SK-N-MC (cell line): ENCODE measurements at regions not wholly inside any gene's neighbourhood (a gene's known extent, or its start where the extent isn't known, plus 50 kb on each side); places are given as distances from the start of the nearest gene placed in this dataset.
"Not testable (repeated sequence)": the region's sequence is repeated elsewhere in the genome, so short reads cannot be mapped to it uniquely, and the experiment has no call there.

ENCODE experiments used
- DNase-seq: peaks from one replicate; pipeline ENCODE4 v3.0.0-alpha.2; 2011; ENCODE audit warnings: low read depth, low spot score
- H3K27ac ChIP-seq: fragments of 200-600 bp; sonication (generic); 2 replicates; pipeline ENCODE4 v1.5.1; 2016; ENCODE audit warnings: mixed run types
- H3K36me3 ChIP-seq: fragments of 200-600 bp; sonication (generic); 2 replicates; pipeline ENCODE4 v1.6.1; 2017; ENCODE audit warnings: antibody characterized with exemption, low read length, mixed read lengths; ENCODE audit not compliant: insufficient read depth
- H3K4me3 ChIP-seq: fragments of 200-600 bp; sonication (generic); 2 replicates; pipeline ENCODE4 v1.5.1; 2016
- H3K9ac ChIP-seq: fragments of 200-600 bp; sonication (generic); 2 replicates; pipeline ENCODE4 v1.8.0; 2017; ENCODE audit warnings: mixed run types, mixed read lengths; ENCODE audit not compliant: insufficient read length
- H3K9me3 ChIP-seq: fragments of 200-600 bp; sonication (generic); 2 replicates; pipeline ENCODE4 v1.6.1; 2017; ENCODE audit warnings: low read depth, mild to moderate bottlenecking, antibody characterized with exemption, low read length, moderate library complexity, mixed read lengths
- EZH2 ChIP-seq: fragments of 200-600 bp; sonication (generic); IDR thresholded peaks from one replicate; pipeline ENCODE4 v1.6.1; 2017; ENCODE audit warnings: antibody characterized with exemption
- FOXP2 ChIP-seq: optimal IDR thresholded peaks from 2 replicates; pipeline ENCODE3; 2011; ENCODE audit warnings: mild to moderate bottlenecking, moderate library complexity; ENCODE audit not compliant: insufficient read depth; ENCODE audit errors: extremely low read length, control extremely low read depth
- POLR2AphosphoS5 ChIP-seq: IDR thresholded peaks from 2 replicates; pipeline ENCODE4 v1.6.1; 2012; ENCODE audit warnings: mild to moderate bottlenecking, low read depth, low read length, borderline replicate concordance

DNA sequence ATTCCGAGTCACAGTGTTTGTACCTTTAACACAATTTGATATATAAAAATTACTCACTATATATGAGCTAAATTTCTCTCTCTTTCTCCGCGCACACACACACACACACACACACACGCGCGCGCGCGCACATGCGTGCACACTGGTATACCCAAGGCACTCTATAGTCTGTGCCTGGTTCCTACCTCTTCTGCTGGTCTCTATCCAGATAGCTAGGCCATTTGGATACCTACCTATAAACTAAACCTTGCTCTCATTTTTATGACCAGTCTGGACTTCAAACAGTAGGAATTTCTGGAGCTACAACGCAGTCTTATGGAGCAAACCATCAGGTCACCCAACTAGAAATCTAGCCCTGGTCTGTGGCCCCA, 97.1 kb upstream of the MAGI3 start:
- no peak for DNase-seq
- H3K9me3 ChIP-seq = no peaks in the 10 kb centered on the region
- H3K27ac ChIP-seq = no peak overlapping the region
- no peak overlapping the region for H3K4me3 ChIP-seq
- H3K36me3 ChIP-seq = no peaks in the 10 kb centered on the region
- H3K9ac ChIP-seq = no peak overlapping the region
- TF ChIP-seq EZH2 (no peak), POLR2AphosphoS5 (no peak), FOXP2 (no peak)

DNA sequence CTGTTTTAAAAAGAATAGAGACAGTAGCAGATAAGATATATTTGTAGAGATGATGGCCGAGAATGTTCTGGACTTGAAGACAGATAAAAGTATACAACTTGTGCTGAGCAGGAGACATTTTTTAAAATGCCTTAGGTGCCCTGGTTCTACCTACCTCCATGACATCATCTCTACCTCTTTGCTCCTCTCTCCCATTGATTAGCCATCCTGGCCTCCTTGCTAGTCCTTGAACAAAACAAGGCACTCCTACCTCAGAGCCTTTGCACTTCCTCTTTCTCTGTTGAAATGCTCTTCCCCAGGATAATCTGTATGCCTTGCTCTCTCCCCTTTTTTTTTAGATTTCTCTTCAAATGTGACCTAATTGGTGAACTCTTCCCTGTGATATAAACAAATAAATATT, 92.6 kb upstream of the MAGI3 start:
- Histone ChIP-seq H3K36me3 (no peaks in the 10 kb centered on the region), H3K9ac (no peak overlapping the region), H3K9me3 (no peaks in the 10 kb centered on the region), H3K4me3 (no peak overlapping the region), H3K27ac (no peak overlapping the region)
- DNase-seq = no peak
- no peak for TF ChIP-seq FOXP2
- TF ChIP-seq EZH2 = no peak
- no peak for TF ChIP-seq POLR2AphosphoS5

DNA sequence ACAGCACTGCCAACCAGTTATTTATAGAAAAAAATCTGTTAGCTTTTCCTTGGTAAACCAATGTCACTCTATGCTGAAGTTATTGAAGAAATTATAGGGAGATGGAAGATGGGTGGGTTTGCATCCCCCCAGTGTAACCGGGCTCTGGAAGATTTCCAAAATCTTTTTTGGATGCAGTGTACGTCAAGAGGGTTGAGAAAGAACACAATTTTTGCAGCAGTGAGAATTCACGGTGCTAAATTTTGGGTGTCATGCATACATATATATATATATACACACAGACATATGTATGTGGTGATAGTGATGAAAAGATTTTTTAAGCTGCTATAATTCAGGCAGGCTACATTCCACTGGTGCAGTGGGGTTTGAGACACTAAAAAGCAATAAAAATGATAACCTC, 91.4 kb upstream of the MAGI3 start:
- no peak overlapping the region for H3K9ac ChIP-seq
- no peaks in the 10 kb centered on the region for H3K9me3 ChIP-seq
- no peak overlapping the region for H3K27ac ChIP-seq
- no peak for TF ChIP-seq EZH2
- no peak for TF ChIP-seq POLR2AphosphoS5
- no peak for TF ChIP-seq FOXP2
- H3K36me3 ChIP-seq = no peaks in the 10 kb centered on the region
- DNase-seq = no peak
- no peak overlapping the region for H3K4me3 ChIP-seq

DNA sequence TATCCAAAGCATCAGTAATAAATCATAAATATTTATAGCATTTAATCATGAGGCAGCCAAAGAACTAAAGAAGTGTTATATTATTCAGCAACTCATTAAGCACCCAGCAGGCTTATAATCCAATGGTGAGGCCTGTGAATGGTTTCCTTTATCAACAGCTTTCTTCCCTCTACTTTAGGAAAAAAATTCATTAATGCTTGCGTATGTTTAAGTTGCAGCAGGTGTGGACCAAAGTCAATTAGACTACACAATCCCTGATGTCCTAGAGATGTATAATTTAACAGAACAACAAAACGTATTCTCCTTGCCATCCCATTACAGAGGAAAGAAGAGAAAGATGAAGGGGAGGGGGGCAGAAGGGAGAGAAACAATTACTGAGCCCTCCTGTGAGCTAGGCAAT, 87.7 kb upstream of the MAGI3 start:
- Histone ChIP-seq H3K4me3 (no peak overlapping the region), H3K9me3 (no peaks in the 10 kb centered on the region), H3K36me3 (no peaks in the 10 kb centered on the region), H3K9ac (no peak overlapping the region), H3K27ac (no peak overlapping the region)
- TF ChIP-seq FOXP2 = no peak
- TF ChIP-seq POLR2AphosphoS5 = no peak
- no peak for TF ChIP-seq EZH2
- no peak for DNase-seq

GRCh38 chr1:113303267-113303666, 87.0 kb upstream of the MAGI3 start:
- DNase-seq = no peak
- Histone ChIP-seq H3K9me3 (no peaks in the 10 kb centered on the region), H3K36me3 (no peaks in the 10 kb centered on the region)

DNA sequence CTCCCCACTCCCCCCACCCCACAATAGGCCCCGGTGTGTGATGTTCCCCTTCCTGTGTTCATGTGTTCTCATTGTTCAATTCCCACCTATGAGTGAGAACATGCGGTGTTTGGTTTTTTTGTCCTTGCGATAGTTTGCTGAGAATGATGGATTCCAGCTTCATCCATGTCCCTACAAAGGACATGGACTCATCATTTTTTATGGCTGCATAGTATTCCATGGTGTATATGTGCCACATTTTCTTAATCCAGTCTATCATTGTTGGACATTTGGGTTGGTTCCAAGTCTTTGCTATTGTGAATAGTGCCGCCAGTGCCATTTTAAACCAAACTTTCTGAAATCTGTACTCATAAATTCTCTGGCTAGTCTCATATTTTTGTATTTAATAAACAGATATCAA, 85.3 kb upstream of the MAGI3 start:
- not testable (repeated sequence) for DNase-seq, H3K4me3 ChIP-seq, H3K9me3 ChIP-seq, H3K27ac ChIP-seq, H3K9ac ChIP-seq, H3K36me3 ChIP-seq

More at GRCh38 chr1:113303267-113303666, 87.0 kb upstream of the MAGI3 start:
- Histone ChIP-seq H3K27ac (no peak overlapping the region), H3K4me3 (no peak overlapping the region), H3K9ac (no peak overlapping the region)
- no peak for TF ChIP-seq POLR2AphosphoS5
- TF ChIP-seq EZH2 = no peak
- TF ChIP-seq FOXP2 = no peak

- no peaks in the 10 kb centered on the region for H3K36me3 ChIP-seq
- no peak overlapping the region for H3K4me3 ChIP-seq
- no peaks in the 10 kb centered on the region for H3K9me3 ChIP-seq
- no peak for DNase-seq
- no peak overlapping the region for H3K27ac ChIP-seq
- TF ChIP-seq EZH2 = no peak
- no peak for TF ChIP-seq FOXP2
- TF ChIP-seq POLR2AphosphoS5 = no peak
- no peak overlapping the region for H3K9ac ChIP-seq
These were observed 82.4 kb upstream of the MAGI3 start for GRCh38 chr1:113307771-113308445.

- not testable (repeated sequence) for H3K9me3 ChIP-seq, H3K4me3 ChIP-seq, DNase-seq, H3K27ac ChIP-seq, H3K36me3 ChIP-seq, H3K9ac ChIP-seq
These were observed 77.7 kb upstream of the MAGI3 start for GRCh38 chr1:113312651-113313050.

GRCh38 chr1:113314600-113314999, 75.7 kb upstream of the MAGI3 start:
- TF ChIP-seq FOXP2 (no peak), POLR2AphosphoS5 (no peak), EZH2 (no peak)

More at GRCh38 chr1:113314600-113314999, 75.7 kb upstream of the MAGI3 start:
- H3K4me3 ChIP-seq = no peak overlapping the region
- H3K9ac ChIP-seq = no peak overlapping the region
- no peaks in the 10 kb centered on the region for H3K36me3 ChIP-seq
- no peak for DNase-seq
- H3K27ac ChIP-seq = no peak overlapping the region
- H3K9me3 ChIP-seq = no peaks in the 10 kb centered on the region
